Peyer's patch (tissue), 4 donors: ENCODE measurements at regions not wholly inside any gene's neighbourhood (a gene's known extent, or its start where the extent isn't known, plus 50 kb on each side); places are given as distances from the start of the nearest gene placed in this dataset.

ENCODE experiments used
- POLR2A ChIP-seq, 2 donors: fragments of 450-650 bp; IDR thresholded peaks; one replicate each; pipeline ENCODE4 v1.5.1; 2017; ENCODE audit warnings: antibody characterized with exemption in 2 of 2, mild to moderate bottlenecking in 2 of 2, moderate library complexity in 2 of 2
- TF ChIP-seq, protein P1 (sequence below), 6 experiments: fragments of 450-650 bp in 4 of 6; fragments of 200-600 bp in 2 of 6; sonication (generic) in 1 of 6; IDR thresholded peaks; one replicate each; pipeline ENCODE4 v1.5.1; 2017 to 2019; ENCODE audit warnings: antibody characterized with exemption in 6 of 6, mild to moderate bottlenecking in 3 of 6, moderate library complexity in 1 of 6

DNA sequence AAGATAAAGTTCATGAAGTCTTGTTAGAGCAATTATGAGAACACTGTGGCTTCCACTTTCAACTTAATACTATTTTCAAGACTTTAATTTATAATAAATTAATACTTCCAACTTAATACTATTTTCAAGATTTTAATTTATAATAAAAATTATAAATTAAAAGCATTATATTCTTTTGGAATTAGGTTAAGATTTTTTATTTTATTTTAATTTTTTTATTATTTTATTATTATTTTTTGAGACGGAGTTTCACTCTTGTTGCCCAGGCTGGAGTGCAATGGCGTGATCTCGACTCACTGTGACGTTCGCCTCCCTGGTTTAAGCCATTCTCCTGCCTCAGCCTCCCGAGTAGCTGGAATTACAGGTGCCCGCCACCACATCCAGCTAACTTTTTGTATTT lies 126.0 kb upstream of the GUCY1A1 start:
- TF ChIP-seq, protein P1, sequence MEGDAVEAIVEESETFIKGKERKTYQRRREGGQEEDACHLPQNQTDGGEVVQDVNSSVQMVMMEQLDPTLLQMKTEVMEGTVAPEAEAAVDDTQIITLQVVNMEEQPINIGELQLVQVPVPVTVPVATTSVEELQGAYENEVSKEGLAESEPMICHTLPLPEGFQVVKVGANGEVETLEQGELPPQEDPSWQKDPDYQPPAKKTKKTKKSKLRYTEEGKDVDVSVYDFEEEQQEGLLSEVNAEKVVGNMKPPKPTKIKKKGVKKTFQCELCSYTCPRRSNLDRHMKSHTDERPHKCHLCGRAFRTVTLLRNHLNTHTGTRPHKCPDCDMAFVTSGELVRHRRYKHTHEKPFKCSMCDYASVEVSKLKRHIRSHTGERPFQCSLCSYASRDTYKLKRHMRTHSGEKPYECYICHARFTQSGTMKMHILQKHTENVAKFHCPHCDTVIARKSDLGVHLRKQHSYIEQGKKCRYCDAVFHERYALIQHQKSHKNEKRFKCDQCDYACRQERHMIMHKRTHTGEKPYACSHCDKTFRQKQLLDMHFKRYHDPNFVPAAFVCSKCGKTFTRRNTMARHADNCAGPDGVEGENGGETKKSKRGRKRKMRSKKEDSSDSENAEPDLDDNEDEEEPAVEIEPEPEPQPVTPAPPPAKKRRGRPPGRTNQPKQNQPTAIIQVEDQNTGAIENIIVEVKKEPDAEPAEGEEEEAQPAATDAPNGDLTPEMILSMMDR (IDR thresholded peaks at IDR 0.05): no peak
- TF ChIP-seq POLR2A (IDR thresholded peaks at IDR 0.05): no peak
